IMR-90 (cell line): ENCODE measurements at regions not wholly inside any gene's neighbourhood (a gene's known extent, or its start where the extent isn't known, plus 50 kb on each side); places are given as distances from the start of the nearest gene placed in this dataset.

Experiments
- BHLHE40 ChIP-seq: fragments of 150-350 bp; IDR thresholded peaks from 2 replicates; pipeline ENCODE4 v1.6.1; 2016; ENCODE audit warnings: mild to moderate bottlenecking, low read depth, low read length
- POLR2A ChIP-seq: IDR thresholded peaks from 2 replicates; pipeline ENCODE4 v1.6.1; 2012; ENCODE audit warnings: mild to moderate bottlenecking, low read depth, low read length
- RAD21 ChIP-seq: IDR thresholded peaks from 2 replicates; pipeline ENCODE4 v1.6.1; 2012; ENCODE audit warnings: low read length, improper control_type of control experiment
- RCOR1 ChIP-seq: IDR thresholded peaks from 2 replicates; pipeline ENCODE4 v1.6.1; 2012; ENCODE audit warnings: mild to moderate bottlenecking, low read length, improper control_type of control experiment; ENCODE audit not compliant: insufficient replicate concordance
- USF2 ChIP-seq: fragments of 150-350 bp; IDR thresholded peaks from 2 replicates; pipeline ENCODE4 v1.6.1; 2017; ENCODE audit warnings: mild to moderate bottlenecking, antibody characterized with exemption, low read length, low read depth
- TF ChIP-seq, protein P1 (sequence below): conservative IDR thresholded peaks from 2 replicates; pipeline ENCODE4 v1.5.1; 2012; ENCODE audit warnings: mild to moderate bottlenecking, low read depth, low read length, improper control_type of control experiment

- TF ChIP-seq, protein P1, sequence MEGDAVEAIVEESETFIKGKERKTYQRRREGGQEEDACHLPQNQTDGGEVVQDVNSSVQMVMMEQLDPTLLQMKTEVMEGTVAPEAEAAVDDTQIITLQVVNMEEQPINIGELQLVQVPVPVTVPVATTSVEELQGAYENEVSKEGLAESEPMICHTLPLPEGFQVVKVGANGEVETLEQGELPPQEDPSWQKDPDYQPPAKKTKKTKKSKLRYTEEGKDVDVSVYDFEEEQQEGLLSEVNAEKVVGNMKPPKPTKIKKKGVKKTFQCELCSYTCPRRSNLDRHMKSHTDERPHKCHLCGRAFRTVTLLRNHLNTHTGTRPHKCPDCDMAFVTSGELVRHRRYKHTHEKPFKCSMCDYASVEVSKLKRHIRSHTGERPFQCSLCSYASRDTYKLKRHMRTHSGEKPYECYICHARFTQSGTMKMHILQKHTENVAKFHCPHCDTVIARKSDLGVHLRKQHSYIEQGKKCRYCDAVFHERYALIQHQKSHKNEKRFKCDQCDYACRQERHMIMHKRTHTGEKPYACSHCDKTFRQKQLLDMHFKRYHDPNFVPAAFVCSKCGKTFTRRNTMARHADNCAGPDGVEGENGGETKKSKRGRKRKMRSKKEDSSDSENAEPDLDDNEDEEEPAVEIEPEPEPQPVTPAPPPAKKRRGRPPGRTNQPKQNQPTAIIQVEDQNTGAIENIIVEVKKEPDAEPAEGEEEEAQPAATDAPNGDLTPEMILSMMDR: no peak
- TF ChIP-seq POLR2A (no peak), RCOR1 (no peak), USF2 (no peak), BHLHE40 (no peak), RAD21 (no peak)
Observed at GRCh38 chr7:32285698-32286097, 204.5 kb downstream of the LSM5 start.
